Left lung (tissue), 4 donors: ENCODE measurements at regions not wholly inside any gene's neighbourhood (a gene's known extent, or its start where the extent isn't known, plus 50 kb on each side); places are given as distances from the start of the nearest gene placed in this dataset.

ENCODE experiments used
- ATAC-seq: fragments of 200-7000 bp; cut with Tn5 transposase; one replicate; pipeline ENCODE4 v1.9.1; 2020; ENCODE audit warnings: moderate library complexity
- DNase-seq, 4 donors: peaks; one replicate each; pipeline ENCODE4 v3.0.0-alpha.2; 2013 to 2020
- H3K27ac ChIP-seq, 2 donors: fragments of 200-600 bp; sonication (generic) in 1 of 2; one replicate each; pipeline versions ENCODE4 v1.5.0 to v1.8.0; 2020 to 2021
- H3K27me3 ChIP-seq, 2 donors: fragments of 200-600 bp; sonication (generic) in 1 of 2; one replicate each; pipeline versions ENCODE4 v1.5.0 to v1.8.0; 2020 to 2021
- H3K36me3 ChIP-seq, 2 donors: fragments of 200-600 bp; sonication (generic) in 1 of 2; one replicate each; pipeline versions ENCODE4 v1.5.0 to v1.8.0; 2020 to 2021
- H3K4me1 ChIP-seq, 2 donors: fragments of 200-600 bp; one replicate each; pipeline ENCODE4 v1.8.0; 2021
- H3K4me3 ChIP-seq, 2 donors: fragments of 200-600 bp; sonication (generic) in 1 of 2; one replicate each; pipeline versions ENCODE4 v1.5.0 to v1.8.0; 2020 to 2021; ENCODE audit warnings: mild to moderate bottlenecking in 1 of 2
- H3K9me3 ChIP-seq, 2 donors: fragments of 200-600 bp; sonication (generic) in 1 of 2; one replicate each; pipeline versions ENCODE4 v1.5.0 to v1.8.0; 2020 to 2021
- CTCF ChIP-seq, 2 donors: fragments of 200-600 bp; sonication (generic) in 1 of 2; IDR thresholded peaks; one replicate each; pipeline versions ENCODE4 v1.5.0 to v1.8.0; 2021; ENCODE audit warnings: antibody characterized with exemption in 2 of 2
- intact Hi-C, 2 donors: fragments of 100-400 bp; cut with DNase I; formaldehyde crosslinking; loops; one replicate each; pipeline versions ENCODE4 v1.11.2 to v1.14.2; 2022
- donor health status: DM: no; HTN: yes; CAD: no.
- donor health status: DM: no; HTN: no; CAD: no.

GRCh38 chr1:104785575-104786187, 1036.0 kb downstream of the AMY1C start:
- peaks cover 0 to 2% of the 10 kb centered on the region in 2 donors for H3K9me3 ChIP-seq
- ATAC-seq (no peak), DNase-seq (no peak)
- H3K4me1 ChIP-seq, result no peaks in the 10 kb centered on the region
- no peaks in the 10 kb centered on the region for H3K27me3 ChIP-seq
- no peak overlapping the region for H3K27ac ChIP-seq
- TF ChIP-seq CTCF (IDR thresholded peaks at IDR 0.05), result no peak
- no peak overlapping the region for H3K4me3 ChIP-seq
- intact Hi-C loops, result no loop called here
- H3K36me3 ChIP-seq, result no peaks in the 10 kb centered on the region

DNA sequence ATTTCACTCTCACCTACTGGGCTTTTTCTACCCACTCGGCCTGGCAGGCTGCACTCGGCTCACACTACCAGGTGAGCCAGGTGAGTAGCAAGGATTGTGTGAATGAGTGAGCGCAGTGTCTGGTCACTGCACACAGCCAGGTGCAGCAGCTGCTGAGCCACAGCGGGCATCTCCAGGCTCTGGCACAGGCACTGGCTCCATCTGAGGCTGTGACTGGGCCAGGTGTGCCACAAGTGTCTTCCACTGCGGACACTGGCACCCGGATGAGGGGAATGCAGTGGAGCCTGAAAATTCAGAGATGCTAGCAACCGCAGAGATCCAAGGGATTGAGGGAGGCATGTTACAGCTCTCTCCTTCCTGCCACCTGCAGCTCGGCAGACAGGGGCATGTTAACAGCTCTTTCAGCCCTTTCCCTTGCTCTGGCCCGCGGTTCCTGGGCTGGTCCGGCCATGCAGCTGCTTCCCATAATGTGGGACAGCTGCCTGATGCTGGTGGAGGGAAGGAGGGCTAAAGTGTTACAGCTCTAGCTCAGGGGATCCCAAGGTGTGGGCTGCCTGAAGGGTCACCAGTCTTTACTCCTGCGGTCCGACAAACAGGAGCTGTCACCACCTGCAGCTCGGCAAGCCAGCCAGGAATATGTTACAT, 1038.3 kb downstream of the AMY1C start:
- DNase-seq (peak in 1 of 4 donors; percentile 42), ATAC-seq (no peak)
- no peak for TF ChIP-seq CTCF (IDR thresholded peaks at IDR 0.05)
- Histone ChIP-seq H3K4me1 (no peaks in the 10 kb centered on the region), H3K9me3 (peaks cover 0 to 2% of the 10 kb centered on the region in 2 donors), H3K36me3 (no peaks in the 10 kb centered on the region), H3K27ac (no peak overlapping the region), H3K4me3 (no peak overlapping the region), H3K27me3 (no peaks in the 10 kb centered on the region)
- intact Hi-C loops, result no loop called here

DNA sequence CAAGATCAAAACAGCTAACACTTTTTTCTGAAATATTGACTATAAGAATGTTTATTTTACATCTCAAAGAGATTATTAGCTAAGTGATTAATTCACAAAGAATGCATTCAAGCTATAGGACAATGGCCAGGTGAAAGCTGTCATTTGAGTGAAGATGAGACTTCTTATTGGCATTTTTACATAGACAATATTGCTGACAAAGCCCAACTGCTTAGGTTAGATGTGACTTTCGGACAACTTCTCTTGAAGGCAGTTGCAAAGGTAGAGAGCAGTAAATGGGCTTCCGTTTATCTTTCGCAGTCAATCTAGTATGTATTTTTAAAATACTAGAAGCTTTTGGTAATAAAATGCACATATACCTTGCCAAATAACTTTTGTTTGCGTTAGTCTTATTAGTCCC, 1041.3 kb downstream of the AMY1C start:
- H3K27me3 ChIP-seq, result no peaks in the 10 kb centered on the region
- no peak for ATAC-seq
- DNase-seq, result no peak
- H3K36me3 ChIP-seq, result no peaks in the 10 kb centered on the region
- H3K4me3 ChIP-seq, result no peak overlapping the region
- no peak overlapping the region for H3K27ac ChIP-seq
- TF ChIP-seq CTCF (IDR thresholded peaks at IDR 0.05), result no peak
- H3K4me1 ChIP-seq, result no peaks in the 10 kb centered on the region
- H3K9me3 ChIP-seq, result peaks cover 0 to 2% of the 10 kb centered on the region in 2 donors
- intact Hi-C loops, result no loop called here

GRCh38 chr1:104794035-104794434, 1044.3 kb downstream of the AMY1C start:
- ATAC-seq (no peak), DNase-seq (no peak)
- TF ChIP-seq CTCF (IDR thresholded peaks at IDR 0.05), result no peak
- Histone ChIP-seq H3K27ac (no peak overlapping the region), H3K4me3 (no peak overlapping the region), H3K36me3 (no peaks in the 10 kb centered on the region), H3K4me1 (no peaks in the 10 kb centered on the region), H3K9me3 (no peaks in the 10 kb centered on the region), H3K27me3 (no peaks in the 10 kb centered on the region)
- intact Hi-C loops, result no loop called here

DNA sequence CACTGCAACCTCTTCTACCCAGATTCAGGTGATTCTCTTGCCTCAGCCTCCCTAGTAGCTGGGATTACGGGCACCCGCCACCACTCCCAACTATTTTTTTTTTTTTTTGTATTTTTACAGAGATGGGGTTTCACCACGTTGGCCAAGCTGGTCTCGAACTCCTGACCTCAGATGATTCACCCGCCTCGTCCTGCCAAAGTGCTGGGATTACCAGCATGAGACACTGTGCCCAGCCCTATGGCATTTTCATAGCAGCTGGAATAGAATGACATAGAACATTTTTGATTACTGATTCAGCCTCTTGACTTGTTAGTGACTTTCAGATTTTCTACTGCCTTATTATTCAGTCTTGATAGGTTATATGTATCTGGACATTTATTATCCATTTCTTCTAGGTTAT, 1046.2 kb downstream of the AMY1C start:
- intact Hi-C loops, result no loop called here
- ATAC-seq, result no peak
- DNase-seq, result no peak
- H3K36me3 ChIP-seq, result no peaks in the 10 kb centered on the region
- no peak overlapping the region for H3K27ac ChIP-seq
- H3K27me3 ChIP-seq, result no peaks in the 10 kb centered on the region
- H3K4me1 ChIP-seq, result no peaks in the 10 kb centered on the region
- H3K4me3 ChIP-seq, result no peak overlapping the region
- no peak for TF ChIP-seq CTCF (IDR thresholded peaks at IDR 0.05)
- no peaks in the 10 kb centered on the region for H3K9me3 ChIP-seq
